K562 (cell line): ENCODE measurements at regions not wholly inside any gene's neighbourhood (a gene's known extent, or its start where the extent isn't known, plus 50 kb on each side); places are given as distances from the start of the nearest gene placed in this dataset.

Experiments
- ATAC-seq: fragments of 200-7000 bp; cut with Tn5 transposase; 3 replicates; pipeline ENCODE4 v1.9.1; 2020; ENCODE audit warnings: moderate library complexity
- BruUV-seq: library from RNA; stranded (reverse); fragments of 400-500 nt; replicated peaks from 2 replicates; lab custom pipeline; 2021; lab: Mats Ljungman, UMichigan
- CTCF ChIA-PET: fragments of 300-600 bp; formaldehyde crosslinking; extraction: SDS; loops from one replicate; lab custom pipeline; 2021; ENCODE audit warnings: low intra/inter-chr PET ratio; lab: Yijun Ruan, JAX
- POLR2A ChIA-PET: fragments of 300-600, 350-650 bp; sonication (Branson Sonifier 250); formaldehyde crosslinking; extraction: SDS; loops from one replicate; lab custom pipeline; 2021; ENCODE audit warnings: antibody characterized with exemption, inconsistent platforms; lab: Yijun Ruan, JAX
- DNase-seq, 4 experiments: peaks; one replicate each; pipeline versions ENCODE4 v3.0.0 to v3.0.0-alpha.2; 2011 to 2018; ENCODE audit warnings: low spot score in 3 of 4, mixed read lengths in 3 of 4; ENCODE audit errors: extremely low read depth in 1 of 4
- FAIRE-seq: peaks from 2 replicates; lab custom pipeline; 2011; peaks lifted over from hg19 to GRCh38; lab: Jason Lieb, UNC
- H2AFZ ChIP-seq: 2 replicates; pipeline ENCODE4 v1.6.0; 2011; ENCODE audit warnings: low read depth, low read length, control low read depth, inconsistent platforms
- H3K27ac ChIP-seq: fragments of 200-600 bp; 3 replicates; pipeline ENCODE4 v1.8.0; 2011; ENCODE audit warnings: low read depth, mild to moderate bottlenecking, control low read depth, inconsistent platforms, low read length, moderate library complexity, mixed read lengths; ENCODE audit errors: extremely low read depth
- H3K27me3 ChIP-seq, 2 experiments: fragments of 300-600 bp in 1 of 2; 2 replicates in 1 of 2; 3 replicates in 1 of 2; pipeline versions ENCODE4 v1.6.0 to v1.8.0; 2011; ENCODE audit warnings: inconsistent platforms in 2 of 2, low read length in 2 of 2, mild to moderate bottlenecking in 1 of 2, mixed read lengths in 1 of 2, moderate library complexity in 1 of 2; ENCODE audit not compliant: control insufficient read depth in 2 of 2, insufficient read depth in 2 of 2
- H3K36me3 ChIP-seq: fragments of 300-600 bp; 3 replicates; pipeline ENCODE4 v1.8.0; 2011; ENCODE audit warnings: mild to moderate bottlenecking, low read length, inconsistent platforms; ENCODE audit not compliant: control insufficient read depth, insufficient read depth
- H3K4me1 ChIP-seq, 2 experiments: fragments of 200-600 bp in 1 of 2; replicated peaks in 1 of 2; 2 replicates in 1 of 2; 3 replicates in 1 of 2; pipeline versions ENCODE4 v1.5.1 to v1.8.0; 2011; ENCODE audit warnings: inconsistent platforms in 2 of 2, low read length in 2 of 2, mild to moderate bottlenecking in 1 of 2, mixed read lengths in 1 of 2, moderate library complexity in 1 of 2; ENCODE audit not compliant: control insufficient read depth in 2 of 2, insufficient read depth in 2 of 2
- H3K4me2 ChIP-seq: 2 replicates; pipeline ENCODE4 v1.6.1; 2011; ENCODE audit warnings: low read length, control low read depth, inconsistent platforms, mixed read lengths; ENCODE audit not compliant: insufficient read depth
- H3K4me3 ChIP-seq: fragments of 200-600 bp; sonication (generic), shearing (Covaris generic); 2 replicates; pipeline ENCODE4 v1.5.1; 2016; ENCODE audit warnings: control low read depth, inconsistent platforms
- H3K79me2 ChIP-seq: fragments of 200-600 bp; 3 replicates; pipeline ENCODE4 v1.8.0; 2011; ENCODE audit warnings: low read length, inconsistent platforms; ENCODE audit not compliant: control insufficient read depth, insufficient read depth
- H3K9ac ChIP-seq, 2 experiments: 2 replicates each; pipeline versions ENCODE4 v1.6.0 to v1.6.1; 2011; ENCODE audit warnings: low read depth in 2 of 2, low read length in 2 of 2, control low read depth in 1 of 2, inconsistent platforms in 1 of 2, mild to moderate bottlenecking in 1 of 2, mixed read lengths in 1 of 2; ENCODE audit not compliant: insufficient read depth in 1 of 2
- H3K9me1 ChIP-seq: one replicate; pipeline ENCODE4 v1.6.0; 2011; ENCODE audit warnings: inconsistent platforms, mild to moderate bottlenecking, low read length, moderate library complexity; ENCODE audit not compliant: control insufficient read depth, insufficient read depth
- H3K9me3 ChIP-seq: replicated peaks from 2 replicates; pipeline ENCODE4 v1.5.1; 2011; ENCODE audit warnings: low read depth, low read length, inconsistent platforms; ENCODE audit not compliant: control insufficient read depth, insufficient read depth
- H4K20me1 ChIP-seq: replicated peaks from 2 replicates; pipeline ENCODE4 v1.6.1; 2011; ENCODE audit warnings: low read length, inconsistent platforms, mixed read lengths; ENCODE audit not compliant: control insufficient read depth, insufficient read depth
- CHAMP1 ChIP-seq: fragments of 450-650 bp; IDR thresholded peaks from 2 replicates; pipeline ENCODE4 v1.6.1; 2016; ENCODE audit warnings: mild to moderate bottlenecking
- E2F6 ChIP-seq, 2 experiments: IDR thresholded peaks; 2 replicates each; pipeline ENCODE4 v1.6.1; 2011; ENCODE audit warnings: borderline replicate concordance in 1 of 2, control low read depth in 1 of 2, low read depth in 1 of 2, low read length in 1 of 2, mild to moderate bottlenecking in 1 of 2, mixed read lengths in 1 of 2, moderate library complexity in 1 of 2; ENCODE audit not compliant: insufficient read depth in 1 of 2, insufficient read length in 1 of 2, poor library complexity in 1 of 2, severe bottlenecking in 1 of 2; ENCODE audit errors: extremely low read depth in 1 of 2
- GABPB2 ChIP-seq: fragments of 250-450 bp; sonication (Bioruptor Pico); conservative IDR thresholded peaks from 2 replicates; pipeline ENCODE4 v1.5.1; 2021; ENCODE audit warnings: mild to moderate bottlenecking
- JUNB ChIP-seq: fragments of 450-650 bp; formaldehyde crosslinking; conservative IDR thresholded peaks from 2 replicates; pipeline ENCODE4 v1.4.0; 2020; ENCODE audit warnings: mild to moderate bottlenecking
- KAT8 ChIP-seq: fragments of 450-650 bp; IDR thresholded peaks from 2 replicates; pipeline ENCODE4 v1.6.1; 2016; ENCODE audit warnings: low read depth, mild to moderate bottlenecking
- MTA1 ChIP-seq: fragments of 450-650 bp; IDR thresholded peaks from 2 replicates; pipeline ENCODE4 v1.6.1; 2017; ENCODE audit warnings: borderline replicate concordance
- NR2C1 ChIP-seq, 2 experiments: fragments of 450-650 bp; IDR thresholded peaks; 2 replicates each; pipeline ENCODE4 v1.6.1; 2017; ENCODE audit warnings: mild to moderate bottlenecking in 2 of 2, antibody characterized with exemption in 1 of 2, inconsistent platforms in 1 of 2, missing compliant biosample characterization in 1 of 2, missing genetic modification characterization in 1 of 2
- RAD21 ChIP-seq, 2 experiments: fragments of 250-450 bp in 1 of 2; fragments of 450-650 bp in 1 of 2; sonication (Bioruptor Pico) in 1 of 2; formaldehyde crosslinking in 1 of 2; IDR thresholded peaks in 1 of 2; conservative IDR thresholded peaks in 1 of 2; 2 replicates each; pipeline versions ENCODE4 v1.4.0 to v1.8.0; 2020 to 2022; ENCODE audit warnings: mild to moderate bottlenecking in 2 of 2, moderate library complexity in 1 of 2
- RFX5 ChIP-seq: IDR thresholded peaks from 2 replicates; pipeline ENCODE4 v1.6.1; 2011; ENCODE audit warnings: low read depth, mild to moderate bottlenecking, improper control_type of control experiment, low read length
- TAF1 ChIP-seq: IDR thresholded peaks from 2 replicates; pipeline ENCODE4 v1.6.1; 2011; ENCODE audit warnings: mild to moderate bottlenecking, low read length, moderate library complexity; ENCODE audit not compliant: insufficient read depth, control insufficient read depth, severe bottlenecking; ENCODE audit errors: extremely low read depth
- TCF15 ChIP-seq: fragments of 250-450 bp; sonication (Bioruptor Pico); IDR thresholded peaks from 2 replicates; pipeline ENCODE4 v1.8.0; 2022; ENCODE audit warnings: moderate library complexity, mild to moderate bottlenecking, inconsistent platforms
- YBX1 ChIP-seq: fragments of 450-650 bp; IDR thresholded peaks from 2 replicates; pipeline ENCODE4 v1.7.1; 2016; ENCODE audit warnings: mild to moderate bottlenecking
- ZBTB33 ChIP-seq: sonication (generic); formaldehyde crosslinking; IDR thresholded peaks from 2 replicates; pipeline ENCODE4 v1.8.1; 2023; ENCODE audit warnings: mild to moderate bottlenecking, missing genetic modification reagents
- ZNF408 ChIP-seq: fragments of 250-450 bp; sonication (Bioruptor Pico); IDR thresholded peaks from 2 replicates; pipeline ENCODE4 v1.4.0; 2020; ENCODE audit warnings: low read depth, mild to moderate bottlenecking, moderate library complexity
- ZNF764 ChIP-seq: fragments of 250-450 bp; sonication (Bioruptor Pico); IDR thresholded peaks from 2 replicates; pipeline ENCODE4 v1.4.0; 2020; ENCODE audit warnings: low read depth, mild to moderate bottlenecking, moderate library complexity
- WGBS: fragments of 100-300 bp; shearing (Covaris generic); methylation state at CpG from one replicate; pipeline ENCODE4 v1.1.6; 2016; ENCODE audit warnings: low coverage, mixed read lengths; ENCODE audit not compliant: insufficient coverage; ENCODE audit errors: missing lambda C conversion rate; 5-methylcytosine and 5-hydroxymethylcytosine counted together
- in situ Hi-C: fragments of 300-500 bp; cut with MboI; formaldehyde crosslinking; loops from 4 replicates; pipeline ENCODE4 v1.15.0; 2018; ENCODE audit warnings: inconsistent platforms, mixed read lengths
- intact Hi-C: fragments of 100-400 bp; cut with micrococcal nuclease; formaldehyde crosslinking; loops from 2 replicates; pipeline ENCODE4 v1.14.2; 2022

GRCh38 chr18:24762511-24762910, 302.1 kb downstream of the HRH4 start:
- Histone ChIP-seq H3K79me2 (no peaks in the 10 kb centered on the region), H3K27ac (no peak overlapping the region), H3K9me1 (no peaks in the 10 kb centered on the region), H3K27me3 (no peaks in the 10 kb centered on the region), H3K4me1 (no peaks in the 10 kb centered on the region), H3K9ac (no peak overlapping the region), H2AFZ (no peak overlapping the region), H3K36me3 (no peaks in the 10 kb centered on the region), H3K9me3 (no peaks in the 10 kb centered on the region; the same call in 1 of the 2 replicates), H3K4me3 (no peak overlapping the region), H3K4me2 (no peak overlapping the region), H4K20me1 (no peaks in the 10 kb centered on the region)
- intact Hi-C loops (no loop called here), in situ Hi-C loops (no loop called here)
- BruUV-seq = no TSS peak
- WGBS = 0% methylated on average over 1 of the region's 1 CpG
- POLR2A ChIA-PET = no interaction called here
- CTCF ChIA-PET = no interaction called here
- FAIRE-seq = no peak
- no peak for ATAC-seq
- no peak for DNase-seq
- TF ChIP-seq TCF15 (CRISPR knock-in tag) (no peak), RFX5 (no peak), YBX1 (no peak), E2F6 (IDR thresholded peaks at IDR 0.05; ENCODE audit: borderline replicate concordance in 1 of 2, extremely low read depth in 1 of 2, insufficient read depth in 1 of 2, insufficient read length in 1 of 2, low read depth in 1 of 2, low read length in 1 of 2, poor library complexity in 1 of 2, severe bottlenecking in 1 of 2) (no peak), GABPB2 (CRISPR knock-in tag) (no peak), MTA1 (no peak), ZNF764 (no peak), NR2C1 (IDR thresholded peaks at IDR 0.05) (no peak), NR2C1 (tag; IDR thresholded peaks at IDR 0.05) (no peak), ZBTB33 (CRISPR knock-in tag) (no peak), JUNB (CRISPR knock-in tag) (no peak), CHAMP1 (no peak), KAT8 (no peak), TAF1 (no peak), ZNF408 (no peak), RAD21 (CRISPR knock-in tag; conservative IDR thresholded peaks at IDR 0.05 in 1 of 2, IDR thresholded peaks at IDR 0.05 in 1 of 2) (no peak)
